Head of caudate nucleus (tissue), 42 donors: ENCODE measurements at regions not wholly inside any gene's neighbourhood (a gene's known extent, or its start where the extent isn't known, plus 50 kb on each side); places are given as distances from the start of the nearest gene placed in this dataset.

Source experiments
- DNase-seq, 42 donors: peaks; one replicate each; pipeline versions ENCODE4 v3.0.0 to v3.0.0-alpha.2; 2020 to 2021; ENCODE audit warnings: mixed read lengths in 7 of 42
- intact Hi-C: fragments of 100-400 bp; cut with DNase I; formaldehyde crosslinking; loops from one replicate; pipeline ENCODE4 v1.15.0; 2022

GRCh38 chr6:40740518-40740917 is 153.4 kb upstream of the LRFN2 start:
- intact Hi-C loops: no loop called here
- no peak for DNase-seq

- intact Hi-C loops: no loop called here
- DNase-seq: no peak
Observed at GRCh38 chr6:40738551-40739193, 151.5 kb upstream of the LRFN2 start.

- intact Hi-C loops: no loop called here
Observed at GRCh38 chr6:40735521-40735920, 148.4 kb upstream of the LRFN2 start.

GRCh38 chr6:40735121-40735520 is 148.0 kb upstream of the LRFN2 start:
- intact Hi-C loops: no loop called here
- no peak for DNase-seq

More at GRCh38 chr6:40735521-40735920, 148.4 kb upstream of the LRFN2 start:
- no peak for DNase-seq

GRCh38 chr6:40734607-40735006 is 147.4 kb upstream of the LRFN2 start:
- DNase-seq: no peak

GRCh38 chr6:40733770-40734396 is 146.7 kb upstream of the LRFN2 start:
- intact Hi-C loops: no loop called here

More at GRCh38 chr6:40734607-40735006, 147.4 kb upstream of the LRFN2 start:
- intact Hi-C loops: no loop called here

GRCh38 chr6:40733290-40733689 is 146.1 kb upstream of the LRFN2 start:
- DNase-seq: no peak
- intact Hi-C loops: no loop called here

More at GRCh38 chr6:40733770-40734396, 146.7 kb upstream of the LRFN2 start:
- no peak for DNase-seq

GRCh38 chr6:40732878-40733277 is 145.7 kb upstream of the LRFN2 start:
- DNase-seq: no peak
- intact Hi-C loops: no loop called here

- no peak for DNase-seq
- intact Hi-C loops: no loop called here
Observed at GRCh38 chr6:40728643-40729042, 141.5 kb upstream of the LRFN2 start.

- intact Hi-C loops: no loop called here
- DNase-seq: no peak
Observed at GRCh38 chr6:40727271-40727670, 140.1 kb upstream of the LRFN2 start.

- DNase-seq: no peak
- intact Hi-C loops: no loop called here
Observed at GRCh38 chr6:40726853-40727252, 139.7 kb upstream of the LRFN2 start.

GRCh38 chr6:40725390-40725789 is 138.2 kb upstream of the LRFN2 start:
- intact Hi-C loops: no loop called here
- no peak for DNase-seq

GRCh38 chr6:40724886-40725285 is 137.7 kb upstream of the LRFN2 start:
- DNase-seq: no peak
- intact Hi-C loops: no loop called here

- DNase-seq: no peak
- intact Hi-C loops: no loop called here
Observed at GRCh38 chr6:40723967-40724366, 136.8 kb upstream of the LRFN2 start.

GRCh38 chr6:40722553-40723258 is 135.5 kb upstream of the LRFN2 start:
- no peak for DNase-seq
- intact Hi-C loops: no loop called here

GRCh38 chr6:40722091-40722490 is 134.9 kb upstream of the LRFN2 start:
- no peak for DNase-seq
- intact Hi-C loops: no loop called here

GRCh38 chr6:40721271-40721952 is 134.2 kb upstream of the LRFN2 start:
- intact Hi-C loops: no loop called here
- no peak for DNase-seq

GRCh38 chr6:40720375-40720748 is 133.2 kb upstream of the LRFN2 start:
- DNase-seq: no peak
- intact Hi-C loops: no loop called here

- intact Hi-C loops: no loop called here
- no peak for DNase-seq
Observed at GRCh38 chr6:40719671-40720374, 132.7 kb upstream of the LRFN2 start.
